HG02938 (cell line): ENCODE measurements at regions not wholly inside any gene's neighbourhood (a gene's known extent, or its start where the extent isn't known, plus 50 kb on each side); places are given as distances from the start of the nearest gene placed in this dataset.
"Not testable (repeated sequence)": the region's sequence is repeated elsewhere in the genome, so short reads cannot be mapped to it uniquely, and the experiment has no call there.

ENCODE experiments used
- ATAC-seq: cut with Tn5 transposase; IDR thresholded peaks from one replicate; pipeline ENCODE4 v1.9.1; 2021; ENCODE audit warnings: mild to moderate bottlenecking, moderate library complexity; ENCODE audit not compliant: unreplicated experiment

DNA sequence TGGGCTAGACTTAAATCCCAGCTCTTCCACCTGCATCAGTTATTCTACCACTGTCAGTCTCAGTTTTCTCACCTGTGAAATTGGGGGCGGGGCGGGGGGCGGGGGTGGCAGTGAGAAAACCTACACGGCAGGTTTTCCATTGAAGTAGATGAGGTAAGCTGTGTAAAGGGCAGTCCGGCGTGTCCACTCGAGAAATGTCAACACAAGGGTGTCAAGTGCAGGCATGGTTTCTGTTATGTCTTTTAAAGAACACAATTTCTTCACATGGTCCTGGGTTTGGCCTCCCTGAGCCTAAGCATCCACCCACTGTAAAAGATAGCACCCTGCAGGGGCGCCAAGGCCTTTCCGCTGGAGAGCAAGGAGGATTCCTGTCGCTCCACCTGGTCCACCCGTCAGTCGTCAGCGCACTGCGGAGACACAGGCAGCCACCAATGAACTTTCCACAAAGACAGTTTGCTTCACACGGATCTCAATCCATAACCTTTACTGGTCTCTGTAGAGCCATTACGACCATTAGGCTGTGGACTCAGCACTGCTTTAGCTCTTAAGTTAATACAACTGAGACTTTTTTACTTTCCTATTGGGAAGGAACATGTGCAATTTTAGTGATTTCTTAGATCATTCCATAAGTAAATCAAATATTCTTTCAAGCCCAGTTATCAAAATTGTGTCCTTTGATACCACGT, 99.5 kb upstream of the FOXB1 start:
- ATAC-seq = no peak

DNA sequence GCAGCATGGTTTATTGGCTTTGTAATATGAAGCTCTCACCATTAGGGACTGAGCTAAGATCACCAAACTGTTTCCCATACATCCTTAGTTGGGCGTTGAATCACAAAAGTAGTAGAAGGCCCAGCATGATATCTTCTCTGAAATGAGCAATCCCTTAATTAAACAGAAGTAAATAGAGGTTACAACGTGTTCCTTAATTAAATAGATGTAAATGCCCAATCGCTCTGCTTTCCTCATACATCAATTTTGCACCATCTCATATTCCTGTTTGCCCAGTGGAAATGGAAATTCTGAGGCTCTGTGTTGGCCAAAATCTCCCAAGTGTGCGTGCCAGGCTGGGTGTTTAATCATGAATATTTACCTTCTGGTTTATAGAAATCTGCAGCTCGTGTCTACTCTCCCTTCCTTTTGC, 107.4 kb upstream of the FOXB1 start:
- no peak for ATAC-seq

DNA sequence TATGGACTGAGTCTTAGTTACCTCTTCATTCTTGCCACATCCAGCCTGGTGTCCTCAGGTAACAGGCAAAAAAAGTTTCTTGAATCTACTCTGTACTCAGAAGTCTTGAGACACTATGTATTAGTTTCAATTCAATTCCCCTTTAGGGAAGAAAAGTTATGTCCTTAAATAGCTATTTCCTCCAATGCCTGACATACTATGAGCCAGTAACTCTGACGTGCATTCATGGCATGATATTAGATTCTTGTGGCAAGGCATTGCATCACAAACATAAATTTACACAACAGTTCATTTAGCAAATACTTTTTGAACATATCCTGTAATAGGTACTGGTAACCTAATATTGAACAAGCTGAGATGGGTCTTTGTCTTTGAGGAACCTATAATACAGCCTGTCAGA, 109.3 kb upstream of the FOXB1 start:
- ATAC-seq = no peak

DNA sequence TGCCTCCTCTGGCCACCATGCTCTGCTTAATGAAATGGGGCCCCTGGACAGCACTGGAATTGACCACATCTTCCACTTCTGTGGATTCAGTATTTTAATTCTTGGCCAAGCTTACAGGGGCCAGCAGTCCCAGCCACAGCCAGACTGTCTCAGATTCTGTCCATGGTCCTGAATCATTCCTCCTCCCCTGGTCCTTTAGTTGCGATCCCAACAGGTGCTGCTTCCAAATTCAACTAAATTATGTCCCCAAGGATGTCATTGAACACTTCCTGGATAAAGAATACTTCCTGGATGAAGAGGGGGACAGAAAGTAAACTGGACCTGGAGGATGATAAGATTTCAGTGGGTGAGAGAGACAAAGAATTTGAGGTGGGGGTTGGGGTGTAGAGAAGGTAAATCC, 111.1 kb upstream of the FOXB1 start:
- ATAC-seq = no peak

DNA sequence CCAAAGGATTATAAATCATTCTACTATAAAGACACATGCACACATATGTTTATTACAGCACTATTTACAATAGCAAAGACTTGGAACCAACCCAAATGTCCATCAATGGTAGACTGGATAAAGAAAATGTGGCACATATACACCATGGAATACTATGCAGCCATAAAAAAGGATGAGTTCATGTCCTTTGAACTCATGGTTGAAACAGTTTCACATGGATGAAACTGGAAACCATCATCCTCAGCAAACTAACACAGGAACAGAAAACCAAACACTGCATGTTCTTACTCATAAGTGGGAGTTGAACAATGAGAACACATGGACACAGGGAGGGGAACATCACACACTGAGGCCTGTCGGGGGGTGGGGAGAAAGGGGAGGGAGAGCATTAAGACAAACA, 116.2 kb upstream of the FOXB1 start:
- ATAC-seq = not testable (repeated sequence)

DNA sequence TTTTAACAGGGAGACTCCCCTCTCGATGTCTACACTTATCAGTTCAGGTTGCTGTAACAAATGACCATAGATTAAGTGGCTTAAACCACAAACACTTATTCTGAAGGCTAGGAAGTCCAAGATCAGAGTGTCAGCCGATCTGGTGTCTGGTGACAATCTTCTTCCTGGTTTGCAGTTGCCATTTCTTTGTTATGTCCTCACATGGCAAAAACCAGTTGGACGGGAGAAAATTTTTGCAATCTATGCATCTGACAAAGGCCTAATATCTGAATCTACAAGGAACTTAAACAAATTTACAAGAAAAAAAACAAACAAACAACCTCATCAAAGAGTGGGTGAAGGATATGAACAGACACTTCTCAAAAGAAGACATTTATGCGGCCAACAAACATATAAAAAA, 116.9 kb upstream of the FOXB1 start:
- no peak for ATAC-seq

DNA sequence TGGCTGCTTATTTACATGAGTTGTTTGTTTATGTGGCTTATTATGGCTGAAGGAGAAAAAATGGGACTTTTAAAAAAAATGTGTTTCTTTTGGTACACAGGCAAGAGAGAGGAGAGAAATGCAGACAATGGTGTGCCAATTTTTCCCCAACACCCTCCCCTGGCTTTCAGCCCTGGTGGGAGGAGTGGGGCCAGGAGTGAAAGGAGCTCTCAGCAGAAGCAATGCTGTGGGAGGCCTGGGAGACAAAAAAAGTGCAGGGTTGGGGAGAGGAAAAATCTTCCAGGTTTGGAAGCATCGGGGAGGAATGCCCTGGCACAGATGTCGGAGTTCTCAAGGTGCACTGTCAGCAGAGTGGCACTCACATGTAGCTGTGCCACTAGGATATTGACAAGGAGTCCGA, 117.7 kb upstream of the FOXB1 start:
- no peak for ATAC-seq

DNA sequence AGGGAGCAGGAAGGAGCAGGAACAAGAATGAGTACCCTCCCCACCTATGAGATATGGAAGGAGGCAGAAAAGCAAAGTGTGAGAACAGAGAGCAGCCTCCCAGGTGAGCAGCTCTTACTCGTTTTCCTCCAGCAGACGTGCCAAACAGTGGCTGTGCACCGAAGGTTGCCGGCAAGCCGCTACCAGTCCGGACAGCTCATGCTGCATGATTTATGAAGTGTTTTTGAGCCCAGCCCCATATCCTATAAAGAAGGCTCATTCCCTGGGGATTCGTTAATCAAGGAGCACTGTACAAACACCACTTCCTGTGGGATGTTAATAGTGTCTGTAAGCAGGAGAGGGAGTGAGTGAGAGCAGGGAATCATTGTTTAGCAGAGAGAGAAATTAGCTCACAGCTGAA, 118.3 kb upstream of the FOXB1 start:
- no peak for ATAC-seq

DNA sequence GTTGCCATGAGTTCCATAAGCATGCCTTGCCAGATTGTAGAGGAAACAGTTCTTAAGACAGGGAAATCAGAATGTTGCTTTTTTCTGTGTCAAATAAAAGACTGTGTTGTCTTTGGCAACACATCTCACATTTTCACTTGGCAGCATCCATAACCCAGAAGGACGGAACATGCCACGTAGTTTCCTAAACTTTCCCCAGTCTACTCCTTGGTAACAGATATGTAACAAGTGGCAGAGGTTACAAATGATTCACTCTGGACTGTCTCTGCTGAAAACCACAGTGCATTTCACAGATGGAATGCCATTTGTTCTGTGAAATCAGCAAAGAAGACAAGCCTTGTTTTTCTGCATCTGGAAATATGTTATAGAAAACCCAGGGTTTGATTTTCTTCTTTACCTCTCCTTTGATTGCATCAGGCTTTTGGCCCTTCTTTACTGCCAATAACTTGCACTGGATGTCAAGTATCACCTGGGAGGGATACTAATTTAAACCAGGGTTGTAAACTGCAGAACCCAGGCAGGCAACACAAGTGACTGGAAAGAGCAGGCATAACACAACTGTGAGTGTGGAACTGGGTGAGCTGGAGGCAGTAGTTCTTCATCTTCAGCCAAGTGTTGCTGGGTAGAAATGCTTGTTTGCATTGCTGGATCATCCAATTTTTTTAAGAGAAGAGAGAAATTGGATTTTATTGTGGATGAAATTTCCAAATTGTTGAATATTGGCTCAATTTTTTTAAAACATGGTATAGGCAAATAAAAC, 124.4 kb upstream of the FOXB1 start:
- no peak for ATAC-seq

DNA sequence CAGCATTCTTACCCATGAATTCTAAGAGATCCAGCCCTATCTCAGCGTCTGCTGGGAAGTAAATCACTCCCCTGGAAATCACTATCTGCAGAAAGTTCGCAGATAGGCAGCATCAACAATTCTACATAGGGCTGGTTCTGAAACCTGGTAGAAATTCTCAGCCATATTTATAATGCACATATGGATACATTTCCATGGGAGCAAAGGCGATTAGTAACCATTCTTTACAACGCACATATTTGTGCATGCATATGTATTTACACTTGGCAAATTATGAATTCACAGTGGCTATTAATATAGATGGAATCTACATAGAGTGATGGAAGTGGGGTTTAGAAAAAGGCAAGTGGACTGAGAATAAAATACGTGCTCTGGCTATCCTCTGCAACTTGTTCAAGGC, 128.0 kb upstream of the FOXB1 start:
- ATAC-seq = no peak

DNA sequence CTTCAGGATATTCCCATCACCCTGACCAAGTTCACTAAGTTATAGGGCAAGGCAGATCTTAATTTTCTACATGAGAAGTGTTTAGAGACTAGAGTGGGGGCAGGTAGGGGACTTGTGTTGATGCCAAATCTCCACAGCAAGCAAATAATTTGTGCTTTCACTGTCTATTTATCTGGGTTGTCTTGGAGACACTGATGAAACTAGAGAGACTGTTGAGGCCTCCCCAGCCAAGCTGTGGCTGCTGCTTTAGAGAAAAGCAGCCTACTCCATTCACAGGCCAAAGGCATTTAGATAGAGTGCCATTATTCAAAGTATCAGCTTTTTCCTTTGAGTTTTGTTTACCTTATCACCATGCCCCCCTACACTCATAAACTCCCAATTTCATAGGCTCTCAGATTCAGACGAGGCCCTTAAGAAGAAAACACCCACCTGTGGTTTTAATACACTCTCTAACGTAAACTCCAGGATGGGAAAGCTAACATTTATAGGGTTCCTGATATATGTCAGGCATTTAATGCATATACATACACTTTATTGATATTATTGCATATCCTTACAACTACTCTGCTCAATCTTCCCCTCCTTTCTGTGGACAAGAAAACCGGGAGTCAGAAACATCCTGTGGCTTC, 130.4 kb upstream of the FOXB1 start:
- ATAC-seq = no peak

DNA sequence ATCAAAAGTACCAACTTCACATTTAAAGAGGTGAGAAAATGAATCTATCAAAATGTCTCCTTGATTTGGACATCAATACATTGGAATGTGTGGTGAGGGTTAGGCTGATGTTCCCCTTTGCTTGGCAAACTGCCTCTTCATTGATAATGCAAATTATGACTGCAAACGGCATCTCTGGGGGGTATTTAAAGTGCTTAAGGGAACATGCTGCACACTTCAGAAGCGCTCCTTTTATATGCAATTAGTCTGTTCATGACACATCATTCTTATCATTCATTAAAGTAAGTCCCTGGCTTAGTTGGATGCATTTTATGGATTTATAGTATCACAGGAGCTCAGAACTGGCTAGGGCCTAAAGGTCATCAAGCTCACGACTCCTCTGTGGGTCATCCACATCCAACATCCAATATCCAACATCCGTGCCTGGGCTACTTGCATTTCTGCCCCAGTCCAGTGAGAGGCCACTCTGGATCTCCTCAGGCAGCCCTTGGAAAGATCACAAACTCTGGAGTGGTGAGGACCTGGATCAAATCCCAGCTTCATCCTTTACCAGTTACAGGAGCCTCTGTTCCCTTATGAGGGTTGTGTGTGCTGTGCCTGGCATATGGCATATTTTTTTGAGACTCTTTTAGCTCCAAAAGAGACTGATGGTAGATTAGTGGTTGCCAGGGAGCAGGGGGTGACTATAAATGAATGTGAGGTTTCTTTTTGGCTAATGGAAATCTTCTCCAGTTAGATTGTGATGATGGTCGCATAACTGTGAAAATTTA, 136.8 kb upstream of the FOXB1 start:
- no peak for ATAC-seq

DNA sequence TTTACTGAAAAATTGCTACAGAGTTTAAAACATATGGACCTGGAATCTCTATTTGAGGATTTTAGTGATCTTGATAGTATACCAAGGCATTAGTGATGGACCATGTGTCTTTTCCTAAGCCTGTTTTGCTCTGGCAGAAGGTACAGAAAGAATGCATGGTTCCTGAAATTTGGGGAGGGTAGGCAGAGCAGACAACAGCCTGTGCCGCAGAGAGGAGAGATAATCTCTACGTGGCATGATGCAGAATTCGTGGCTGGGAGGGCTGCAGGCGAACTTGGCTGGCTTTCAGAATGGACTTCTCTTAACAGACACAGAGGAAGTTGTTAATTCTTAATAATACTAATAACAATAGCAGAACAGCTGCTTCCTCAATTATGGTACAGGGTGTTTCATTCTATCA, 137.5 kb upstream of the FOXB1 start:
- ATAC-seq = no peak

DNA sequence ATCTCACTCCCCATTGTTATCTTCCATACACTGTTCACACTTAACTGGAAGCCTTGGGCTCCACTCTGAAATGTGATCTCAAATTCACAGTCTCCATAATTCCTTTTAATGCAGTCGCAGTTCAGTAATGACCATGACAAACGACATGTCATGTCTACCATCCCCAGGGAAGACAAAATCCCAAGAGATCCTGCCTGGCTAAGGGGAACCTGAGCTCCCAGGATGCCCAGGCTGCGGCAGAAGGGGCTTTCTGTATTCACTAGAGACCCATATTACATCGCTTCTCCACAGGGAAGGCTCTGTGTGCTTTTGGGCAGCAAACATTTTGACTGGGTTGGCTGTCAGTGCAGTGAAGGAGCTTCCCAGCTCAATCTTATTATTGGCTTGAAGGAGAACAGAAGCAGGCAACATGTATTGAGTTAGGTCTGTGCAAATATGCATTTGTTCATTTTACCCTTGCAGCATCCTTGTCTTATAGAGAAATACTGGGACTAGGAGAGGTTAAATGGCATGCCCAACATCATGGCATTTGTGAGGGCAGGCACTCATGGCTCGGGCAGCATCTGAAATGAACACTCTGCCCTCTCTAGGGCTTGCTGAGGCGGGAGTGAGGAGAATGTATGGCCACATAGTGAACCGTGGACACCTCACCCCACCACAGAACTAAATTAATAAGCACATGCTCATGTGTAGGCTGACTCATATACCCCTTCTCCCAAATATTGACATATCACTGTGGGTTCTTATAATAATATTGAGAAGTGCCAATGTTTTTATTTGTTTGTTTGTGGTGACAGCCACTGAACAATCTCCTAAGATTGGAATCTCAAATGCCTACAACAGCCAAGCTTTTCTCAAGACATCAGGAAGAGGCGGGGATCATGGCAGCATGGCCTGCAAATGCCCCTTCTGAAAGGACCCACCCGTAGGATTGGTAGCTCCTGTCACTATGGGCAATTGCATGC, 141.6 kb upstream of the FOXB1 start:
- ATAC-seq = no peak

DNA sequence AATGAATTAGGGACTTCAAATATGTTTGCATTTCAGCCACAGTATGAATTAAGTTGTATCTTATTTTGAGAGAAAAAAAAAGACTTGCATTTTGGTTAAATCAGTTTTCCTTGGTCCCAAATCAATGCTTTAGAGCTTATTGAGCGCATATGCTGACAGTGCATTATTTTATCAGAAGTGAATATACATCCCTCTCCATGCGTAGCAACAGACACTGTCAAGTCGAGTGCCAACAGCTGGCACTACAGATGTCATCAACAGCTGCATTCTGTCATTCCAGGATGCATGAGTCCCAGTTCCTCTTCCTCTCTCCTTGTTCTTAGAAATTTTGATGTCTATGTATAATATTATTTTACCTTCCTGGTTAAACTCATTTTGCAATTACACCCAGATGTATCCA, 156.1 kb upstream of the FOXB1 start:
- ATAC-seq = no peak

DNA sequence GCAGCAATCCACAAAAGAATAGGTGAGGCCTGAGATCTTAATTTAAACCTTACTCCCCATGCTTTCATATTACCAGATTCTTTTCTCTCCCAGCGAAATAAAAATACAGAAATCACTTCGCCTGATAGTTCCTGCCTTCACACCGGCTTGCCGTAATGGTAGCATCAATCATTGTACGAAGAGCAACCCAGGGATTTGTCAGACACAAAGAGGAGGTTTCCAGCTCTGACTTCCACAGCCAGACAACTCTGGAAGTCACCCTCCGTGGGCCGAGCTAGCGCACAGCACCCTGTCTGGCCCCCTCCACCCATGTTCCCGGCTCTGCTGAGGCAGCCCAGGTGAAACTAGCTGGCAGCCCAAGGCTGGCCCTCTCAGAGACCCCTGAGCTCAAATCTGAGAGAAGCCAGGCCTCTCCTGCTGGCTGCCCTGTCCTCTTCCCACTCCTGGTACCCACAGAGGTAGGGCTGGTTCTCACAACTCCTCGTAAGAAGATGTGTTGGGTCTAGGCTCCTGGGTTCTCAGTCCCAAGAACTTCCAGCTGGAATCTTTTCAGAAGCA, 156.9 kb upstream of the BNIP2 start:
- no peak for ATAC-seq

DNA sequence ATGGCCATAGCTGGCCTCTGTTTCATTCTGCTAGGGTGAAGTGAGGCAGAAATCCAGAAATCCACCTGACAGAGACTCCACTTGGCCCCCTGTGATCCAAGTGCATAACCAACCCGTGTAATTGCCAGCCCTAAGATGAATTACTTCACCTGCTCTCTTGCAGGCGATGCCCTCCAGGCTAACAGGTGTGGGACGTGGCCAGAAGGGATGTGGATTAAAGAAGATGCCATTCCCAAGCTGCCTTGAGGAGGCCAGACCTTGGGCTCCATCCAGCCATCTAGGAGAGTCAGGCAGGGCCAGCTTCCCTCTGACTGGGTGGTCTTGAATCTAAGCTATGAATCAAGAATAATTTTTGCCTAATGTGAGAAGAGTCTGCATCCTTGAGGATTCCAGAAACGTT, 154.5 kb upstream of the BNIP2 start:
- no peak for ATAC-seq

DNA sequence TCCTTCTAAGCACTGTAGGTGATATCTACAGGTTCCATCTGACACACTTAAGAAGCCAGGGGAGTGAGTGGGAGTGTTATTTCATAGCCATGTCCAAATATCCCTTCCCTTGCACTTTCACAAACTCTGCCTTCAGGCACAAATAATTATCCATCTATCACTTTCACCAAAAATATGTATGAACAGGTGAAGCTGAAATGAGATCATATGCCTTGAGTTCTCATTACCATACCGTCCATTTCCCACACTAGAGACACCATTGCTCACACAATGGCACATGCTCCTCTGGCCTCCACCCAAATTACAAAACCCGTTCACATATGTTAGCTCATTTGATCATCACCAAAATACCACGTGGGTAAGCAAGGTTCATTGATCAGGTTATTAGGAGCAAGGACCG, 151.9 kb upstream of the BNIP2 start:
- ATAC-seq = no peak

DNA sequence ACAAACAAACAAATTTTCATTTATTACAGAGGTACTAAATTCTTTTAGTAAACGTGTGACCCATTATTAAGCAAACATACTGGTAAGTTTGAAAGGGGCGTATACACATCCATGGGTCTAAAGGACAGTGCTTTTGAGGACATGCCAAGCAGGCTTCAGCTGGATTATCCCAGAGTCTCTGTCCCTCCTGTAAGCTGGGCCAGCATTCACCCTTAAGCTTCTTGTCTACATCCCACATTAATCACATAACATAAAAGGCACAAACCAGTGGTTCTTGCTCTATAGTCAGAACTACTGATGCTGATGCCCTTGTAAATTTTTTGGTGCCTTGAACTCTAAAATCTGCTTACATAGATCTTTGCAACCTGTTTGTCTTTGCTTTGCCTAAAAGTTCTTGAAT, 150.8 kb upstream of the BNIP2 start:
- no peak for ATAC-seq

DNA sequence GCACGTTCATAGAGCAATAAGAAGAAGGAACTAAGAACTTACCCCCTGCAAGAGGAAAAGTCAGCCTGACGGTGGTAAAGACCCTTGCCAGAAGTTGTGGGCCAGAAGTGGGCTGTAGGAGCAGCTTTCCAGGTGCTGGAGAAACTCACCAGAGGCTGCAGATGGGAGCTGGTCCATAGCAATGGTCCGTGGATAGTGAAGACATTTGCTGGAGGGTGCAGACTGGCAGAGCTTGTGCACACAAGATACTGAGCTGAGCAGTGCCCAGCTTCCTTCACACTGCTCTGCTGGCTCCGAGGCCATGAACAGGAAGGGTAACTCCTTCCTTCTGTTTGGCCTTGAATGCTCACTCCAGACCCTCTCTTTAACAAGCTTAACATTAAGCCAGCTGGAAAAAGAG, 149.8 kb upstream of the BNIP2 start:
- ATAC-seq = no peak
